PC-3 (cell line): ENCODE measurements at regions not wholly inside any gene's neighbourhood (a gene's known extent, or its start where the extent isn't known, plus 50 kb on each side); places are given as distances from the start of the nearest gene placed in this dataset.

Experiments used
- ATAC-seq: fragments of 200-7000 bp; cut with Tn5 transposase; 2 replicates; pipeline ENCODE4 v1.9.1; 2020; ENCODE audit warnings: mild to moderate bottlenecking, moderate library complexity
- BruUV-seq: library from RNA; stranded (reverse); fragments of 400-500 nt; replicated peaks from 2 replicates; lab custom pipeline; 2021; lab: Mats Ljungman, UMichigan
- CTCF ChIA-PET: fragments of 300-600 bp; sonication (Branson Sonifier 250); formaldehyde crosslinking; loops from one replicate; lab custom pipeline; 2022; ENCODE audit warnings: antibody characterized with exemption; lab: Charles Lee
- POLR2A ChIA-PET: fragments of 300-600 bp; sonication (Branson Sonifier 250); formaldehyde crosslinking; loops from one replicate; lab custom pipeline; 2022; ENCODE audit warnings: antibody characterized with exemption; ENCODE audit not compliant: unreplicated experiment; lab: Charles Lee
- DNase-seq: peaks from one replicate; pipeline ENCODE4 v3.0.0-alpha.2; 2015
- H2AFZ ChIP-seq: fragments of 300-600 bp; sonication (generic); 2 replicates; pipeline ENCODE4 v1.6.0; 2016; ENCODE audit warnings: antibody characterized with exemption, low read length
- H3F3A ChIP-seq: fragments of 300-600 bp; sonication (generic); one replicate; pipeline ENCODE4 v1.6.0; 2017; ENCODE audit warnings: antibody characterized with exemption, low read length, control low read depth, mild to moderate bottlenecking; ENCODE audit not compliant: unreplicated experiment
- H3K27ac ChIP-seq: fragments of 300-600 bp; sonication (generic); 2 replicates; pipeline ENCODE4 v1.5.1; 2016; ENCODE audit warnings: mild to moderate bottlenecking, low read length
- H3K27me3 ChIP-seq: fragments of 300-600 bp; sonication (generic); 2 replicates; pipeline ENCODE4 v1.6.1; 2016; ENCODE audit warnings: low read length, mixed read lengths
- H3K36me3 ChIP-seq: fragments of 300-600 bp; sonication (generic); 2 replicates; pipeline ENCODE4 v1.6.1; 2016; ENCODE audit warnings: low read depth, mixed run types, low read length, mixed read lengths
- H3K4me1 ChIP-seq: fragments of 300-600 bp; sonication (generic); 2 replicates; pipeline ENCODE4 v1.5.1; 2016; ENCODE audit warnings: low read length; ENCODE audit not compliant: insufficient read depth
- H3K4me2 ChIP-seq: fragments of 300-600 bp; sonication (generic); 2 replicates; pipeline ENCODE4 v1.6.0; 2016; ENCODE audit warnings: low read length
- H3K4me3 ChIP-seq: fragments of 300-600 bp; sonication (generic); 2 replicates; pipeline ENCODE4 v1.5.1; 2016; ENCODE audit warnings: mild to moderate bottlenecking, low read length, mixed read lengths
- H3K79me2 ChIP-seq: fragments of 300-600 bp; sonication (generic); 2 replicates; pipeline ENCODE4 v1.6.1; 2017; ENCODE audit warnings: low read length, mixed read lengths
- H3K9ac ChIP-seq: fragments of 300-600 bp; sonication (generic); 2 replicates; pipeline ENCODE4 v1.6.0; 2016; ENCODE audit warnings: mild to moderate bottlenecking, low read length
- H3K9me2 ChIP-seq: fragments of 300-600 bp; sonication (generic); replicated peaks from 2 replicates; pipeline ENCODE4 v1.6.1; 2016; ENCODE audit warnings: mixed run types, low read length, mixed read lengths
- H3K9me3 ChIP-seq: fragments of 300-600 bp; sonication (generic); 2 replicates; pipeline ENCODE4 v1.6.1; 2016; ENCODE audit warnings: low read length, mixed read lengths
- H4K20me1 ChIP-seq: fragments of 300-600 bp; sonication (generic); 2 replicates; pipeline ENCODE4 v1.6.1; 2016; ENCODE audit warnings: low read length, mixed read lengths
- EZH2 ChIP-seq: fragments of 300-600 bp; sonication (generic); IDR thresholded peaks from one replicate; pipeline ENCODE4 v1.6.1; 2017; ENCODE audit warnings: antibody characterized with exemption, mild to moderate bottlenecking, low read length; ENCODE audit not compliant: unreplicated experiment
- EZH2phosphoT487 ChIP-seq: fragments of 300-600 bp; sonication (generic); IDR thresholded peaks from 2 replicates; pipeline ENCODE4 v1.6.1; 2018; ENCODE audit warnings: mild to moderate bottlenecking, antibody characterized with exemption, low read length, borderline replicate concordance
- intact Hi-C: fragments of 100-400 bp; cut with micrococcal nuclease; formaldehyde crosslinking; loops from 2 replicates; pipeline ENCODE4 v1.9.0; 2023
- TF ChIP-seq, protein P1 (sequence below): fragments of 300-600 bp; sonication (generic); conservative IDR thresholded peaks from 2 replicates; pipeline ENCODE4 v1.5.1; 2017; ENCODE audit warnings: antibody characterized with exemption, low read depth, mild to moderate bottlenecking, low read length

DNA sequence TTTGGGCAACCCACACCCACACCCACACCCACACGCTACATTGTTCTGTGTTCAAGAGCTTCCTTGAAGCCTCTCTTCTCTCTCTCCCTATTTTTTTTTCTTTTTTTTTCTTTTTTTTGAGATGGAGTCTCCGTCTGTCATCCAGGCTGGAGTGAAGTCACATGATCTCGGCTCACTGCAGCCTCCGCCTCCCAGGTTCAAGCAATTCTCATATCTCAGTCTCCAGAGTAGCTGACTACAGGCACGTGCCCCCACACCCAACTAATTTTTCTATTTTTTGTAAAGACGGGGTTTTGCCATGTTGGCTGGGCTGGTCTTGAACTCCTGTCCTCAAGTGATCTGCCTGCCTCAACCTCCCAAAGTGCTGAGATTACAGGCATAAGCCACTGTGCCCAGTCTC is 271.1 kb downstream of the SHQ1 start:
- H3K9me3 ChIP-seq = no peaks in the 10 kb centered on the region
- H4K20me1 ChIP-seq = no peaks in the 10 kb centered on the region
- H3K79me2 ChIP-seq = no peaks in the 10 kb centered on the region
- ChIA-PET POLR2A (no interaction called here), CTCF (no interaction called here)
- no peak overlapping the region for H3K4me3 ChIP-seq
- ATAC-seq (no peak), DNase-seq (no peak)
- H3K4me2 ChIP-seq = no peak overlapping the region
- TF ChIP-seq EZH2phosphoT487 = no peak
- TF ChIP-seq, protein P1, sequence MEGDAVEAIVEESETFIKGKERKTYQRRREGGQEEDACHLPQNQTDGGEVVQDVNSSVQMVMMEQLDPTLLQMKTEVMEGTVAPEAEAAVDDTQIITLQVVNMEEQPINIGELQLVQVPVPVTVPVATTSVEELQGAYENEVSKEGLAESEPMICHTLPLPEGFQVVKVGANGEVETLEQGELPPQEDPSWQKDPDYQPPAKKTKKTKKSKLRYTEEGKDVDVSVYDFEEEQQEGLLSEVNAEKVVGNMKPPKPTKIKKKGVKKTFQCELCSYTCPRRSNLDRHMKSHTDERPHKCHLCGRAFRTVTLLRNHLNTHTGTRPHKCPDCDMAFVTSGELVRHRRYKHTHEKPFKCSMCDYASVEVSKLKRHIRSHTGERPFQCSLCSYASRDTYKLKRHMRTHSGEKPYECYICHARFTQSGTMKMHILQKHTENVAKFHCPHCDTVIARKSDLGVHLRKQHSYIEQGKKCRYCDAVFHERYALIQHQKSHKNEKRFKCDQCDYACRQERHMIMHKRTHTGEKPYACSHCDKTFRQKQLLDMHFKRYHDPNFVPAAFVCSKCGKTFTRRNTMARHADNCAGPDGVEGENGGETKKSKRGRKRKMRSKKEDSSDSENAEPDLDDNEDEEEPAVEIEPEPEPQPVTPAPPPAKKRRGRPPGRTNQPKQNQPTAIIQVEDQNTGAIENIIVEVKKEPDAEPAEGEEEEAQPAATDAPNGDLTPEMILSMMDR = no peak
- TF ChIP-seq EZH2 = no peak
- no peak overlapping the region for H3K9ac ChIP-seq
- H3K4me1 ChIP-seq = no peaks in the 10 kb centered on the region
- no peak overlapping the region for H2AFZ ChIP-seq
- intact Hi-C loops = no loop called here
- H3F3A ChIP-seq = no peaks in the 10 kb centered on the region
- no TSS peak for BruUV-seq
- H3K27ac ChIP-seq = no peak overlapping the region
- H3K27me3 ChIP-seq = peaks cover 1% of the 10 kb centered on the region; the same call in 1 of the 2 replicates
- H3K9me2 ChIP-seq = no peaks in the 10 kb centered on the region
- H3K36me3 ChIP-seq = no peaks in the 10 kb centered on the region

DNA sequence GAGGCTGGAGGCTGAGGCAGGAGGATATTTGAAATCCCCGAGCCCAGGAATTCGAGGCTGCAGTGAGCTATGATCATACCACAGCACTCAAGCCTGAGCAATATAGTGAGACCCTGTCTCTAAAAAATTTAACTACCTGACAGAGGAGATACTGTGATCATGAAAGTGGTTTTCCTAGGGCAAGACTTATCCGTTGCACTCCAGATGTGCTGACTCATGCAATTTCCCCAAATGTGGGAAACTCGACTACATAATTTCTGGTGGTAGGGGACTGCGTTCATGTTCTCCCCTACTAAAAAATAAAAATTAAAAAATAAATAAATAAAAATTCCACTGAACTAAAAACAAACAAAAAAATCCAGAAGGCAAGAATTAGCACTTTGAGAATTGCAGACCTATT is 271.7 kb downstream of the SHQ1 start:
- H3K79me2 ChIP-seq = no peaks in the 10 kb centered on the region
- H3K9me3 ChIP-seq = no peaks in the 10 kb centered on the region

DNA sequence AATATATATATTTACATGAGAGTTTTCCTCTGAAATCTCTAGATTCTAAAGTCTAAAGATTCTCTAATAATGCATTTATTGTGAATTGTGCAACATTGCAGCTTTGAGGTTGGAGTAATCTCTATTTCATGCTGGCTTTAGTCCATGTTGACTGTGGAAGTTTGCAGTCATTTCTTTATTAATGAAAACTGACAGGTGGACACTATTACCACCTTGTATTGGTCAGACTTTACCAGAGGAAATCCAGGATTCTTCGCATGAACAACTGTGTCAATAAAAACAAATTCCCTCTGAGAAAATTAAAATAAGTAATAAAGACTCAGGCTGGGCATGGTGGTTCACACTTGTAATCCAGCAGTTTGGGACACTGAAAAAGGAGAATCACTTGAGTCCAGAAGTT is 274.1 kb downstream of the SHQ1 start:
- Histone ChIP-seq H4K20me1 (no peaks in the 10 kb centered on the region), H2AFZ (no peak overlapping the region), H3K9me2 (no peaks in the 10 kb centered on the region), H3K4me1 (no peaks in the 10 kb centered on the region; the same call in 1 of the 2 replicates), H3K79me2 (no peaks in the 10 kb centered on the region), H3K4me3 (no peak overlapping the region), H3K9ac (no peak overlapping the region), H3K27me3 (no peaks in the 10 kb centered on the region), H3K4me2 (no peak overlapping the region), H3F3A (no peaks in the 10 kb centered on the region), H3K36me3 (no peaks in the 10 kb centered on the region), H3K27ac (no peak overlapping the region), H3K9me3 (no peaks in the 10 kb centered on the region)
- no peak for TF ChIP-seq EZH2phosphoT487
- TF ChIP-seq, protein P1 = no peak
- no peak for TF ChIP-seq EZH2
- intact Hi-C loops = no loop called here
- BruUV-seq = no TSS peak
- DNase-seq (no peak), ATAC-seq (no peak)
- ChIA-PET CTCF (no interaction called here), POLR2A (no interaction called here)

More for the DNA sequence above, 271.7 kb downstream of the SHQ1 start:
- H3K36me3 ChIP-seq = no peaks in the 10 kb centered on the region
- no peak for TF ChIP-seq EZH2phosphoT487
- H3K9me2 ChIP-seq = no peaks in the 10 kb centered on the region
- H4K20me1 ChIP-seq = no peaks in the 10 kb centered on the region
- DNase-seq = no peak
- ATAC-seq = no peak
- no TSS peak for BruUV-seq
- H3K4me3 ChIP-seq = no peak overlapping the region
- CTCF ChIA-PET = no interaction called here
- intact Hi-C loops = no loop called here
- no peak overlapping the region for H3K27ac ChIP-seq
- no peaks in the 10 kb centered on the region; the same call in 1 of the 2 replicates for H3K4me1 ChIP-seq
- H3K9ac ChIP-seq = no peak overlapping the region
- no peak overlapping the region for H3K4me2 ChIP-seq
- no peak overlapping the region for H2AFZ ChIP-seq
- no peaks in the 10 kb centered on the region for H3F3A ChIP-seq
- H3K27me3 ChIP-seq = no peaks in the 10 kb centered on the region
- POLR2A ChIA-PET = interaction anchor here (0.6 kb wide), 1 partner anchor 131 kb away, joined by 3 read pairs; no protein-coding TSS in a partner anchor
